ENCODE measurements at regions not wholly inside any gene's neighbourhood (a gene's known extent, or its start where the extent isn't known, plus 50 kb on each side); places are given as distances from the start of the nearest gene placed in this dataset.

- TF ChIP-seq EZH2 (IDR thresholded peaks at IDR 0.05; ENCODE audit: insufficient read depth, poor library complexity, severe bottlenecking) (no peak), EZH2phosphoT487 (IDR thresholded peaks at IDR 0.05; ENCODE audit: insufficient read depth, low read depth) (no peak)
Measured at GRCh38 chr2:215611609-215612386, 175.9 kb upstream of the FN1 start.
